Pancreas (tissue), 10 donors: ENCODE measurements at regions not wholly inside any gene's neighbourhood (a gene's known extent, or its start where the extent isn't known, plus 50 kb on each side); places are given as distances from the start of the nearest gene placed in this dataset.
A peak's percentile ranks its signal among the peaks of the same experiment; 100 is the strongest.

Source experiments
- ATAC-seq, 4 donors: fragments of 200-7000 bp; cut with Tn5 transposase; one replicate each; pipeline versions ENCODE4 v1.8.0 to v1.9.1; 2020; ENCODE audit warnings: mild to moderate bottlenecking in 4 of 4, moderate library complexity in 4 of 4
- DNase-seq, 6 donors: peaks; one replicate each; pipeline ENCODE4 v3.0.0-alpha.2; 2020
- FAIRE-seq: peaks from 2 replicates; lab custom pipeline; 2012; peaks lifted over from hg19 to GRCh38; lab: Jason Lieb, UNC
- H3K27ac ChIP-seq, 4 donors: fragments of 200-600 bp; sonication (generic); 1 replicate in 3 of 4; 2 replicates in 1 of 4; pipeline versions ENCODE4 v1.5.0 to v1.8.0; 2020
- H3K27me3 ChIP-seq, 4 donors: fragments of 200-600 bp; one replicate each; pipeline ENCODE4 v1.8.0; 2021
- H3K36me3 ChIP-seq, 3 donors: fragments of 200-600 bp; sonication (generic) in 1 of 3; one replicate each; pipeline versions ENCODE4 v1.5.0 to v1.8.0; 2020 to 2021
- H3K4me1 ChIP-seq, 3 donors: fragments of 200-600 bp; one replicate each; pipeline ENCODE4 v1.8.0; 2021
- H3K4me3 ChIP-seq, 4 donors: fragments of 200-600 bp; sonication (generic) in 2 of 4; one replicate each; pipeline versions ENCODE4 v1.5.0 to v1.8.0; 2020 to 2021
- H3K9me3 ChIP-seq, 4 donors: fragments of 200-600 bp; one replicate each; pipeline ENCODE4 v1.8.0; 2021
- WGBS, 2 donors: extraction: QIAGEN DNeasy Blood & Tissue Kit; methylation state at CpG; one replicate each; pipeline ENCODE4 v1.1.7; 2013; 5-methylcytosine and 5-hydroxymethylcytosine counted together
- intact Hi-C, 3 donors: fragments of 100-400 bp; cut with DNase I; formaldehyde crosslinking; loops; one replicate each; pipeline versions ENCODE4 v1.11.1 to v1.14.2; 2022
- TF ChIP-seq, protein P1 (sequence below), 4 donors: fragments of 200-600 bp; sonication (generic) in 3 of 4; IDR thresholded peaks; one replicate each; pipeline versions ENCODE4 v1.5.0 to v1.8.0; 2021; ENCODE audit warnings: antibody characterized with exemption in 4 of 4
- donor health status: healthy with polysubstance abuse.
- donor health status: DM: no; HTN: no; CAD: no; lungs with moderate emphysema.
- donor health status: DM: no; HTN: no; CAD: no.
- donor health status: control.
- donor health status: control.
- donor health status: Bipolar disorder and iron deficiency.
- donor health status: DM: yes; HTN: yes; CAD: no.
- donor health status: DM: no; HTN: no; CAD: no.
- donor health status: DM: no; HTN: no; CAD: no.
- donor health status: DM: yes; HTN: yes; CAD: no.

DNA sequence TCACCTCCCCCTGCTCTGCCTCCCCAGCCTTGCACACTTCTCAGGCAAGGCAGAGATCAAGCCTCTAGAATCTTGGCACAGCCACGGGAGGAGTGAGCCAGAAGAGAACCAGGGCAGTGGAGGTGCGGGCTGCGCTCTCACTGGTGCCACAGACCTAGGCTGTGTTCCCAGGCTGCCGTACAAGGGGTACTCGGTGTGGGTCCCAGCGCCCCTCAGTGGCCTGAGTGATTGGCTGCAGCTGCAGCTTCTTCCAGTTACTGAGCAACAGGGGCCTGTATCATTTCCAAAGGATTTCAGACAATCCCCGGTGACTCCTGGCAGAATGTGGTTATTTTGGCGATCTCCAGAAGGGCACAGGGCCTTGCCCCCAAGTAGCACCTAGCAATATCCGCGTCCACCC is 1852.1 kb downstream of the TP53TG3F start:
- Histone ChIP-seq H3K9me3 (no peaks in the 10 kb centered on the region), H3K4me3 (no peak overlapping the region), H3K4me1 (no peaks in the 10 kb centered on the region), H3K27ac (no peak overlapping the region), H3K27me3 (no peaks in the 10 kb centered on the region), H3K36me3 (no peaks in the 10 kb centered on the region)
- WGBS, 2 donors, result 46 to 58% methylated on average over 10 of the region's 10 CpGs
- TF ChIP-seq, protein P1, sequence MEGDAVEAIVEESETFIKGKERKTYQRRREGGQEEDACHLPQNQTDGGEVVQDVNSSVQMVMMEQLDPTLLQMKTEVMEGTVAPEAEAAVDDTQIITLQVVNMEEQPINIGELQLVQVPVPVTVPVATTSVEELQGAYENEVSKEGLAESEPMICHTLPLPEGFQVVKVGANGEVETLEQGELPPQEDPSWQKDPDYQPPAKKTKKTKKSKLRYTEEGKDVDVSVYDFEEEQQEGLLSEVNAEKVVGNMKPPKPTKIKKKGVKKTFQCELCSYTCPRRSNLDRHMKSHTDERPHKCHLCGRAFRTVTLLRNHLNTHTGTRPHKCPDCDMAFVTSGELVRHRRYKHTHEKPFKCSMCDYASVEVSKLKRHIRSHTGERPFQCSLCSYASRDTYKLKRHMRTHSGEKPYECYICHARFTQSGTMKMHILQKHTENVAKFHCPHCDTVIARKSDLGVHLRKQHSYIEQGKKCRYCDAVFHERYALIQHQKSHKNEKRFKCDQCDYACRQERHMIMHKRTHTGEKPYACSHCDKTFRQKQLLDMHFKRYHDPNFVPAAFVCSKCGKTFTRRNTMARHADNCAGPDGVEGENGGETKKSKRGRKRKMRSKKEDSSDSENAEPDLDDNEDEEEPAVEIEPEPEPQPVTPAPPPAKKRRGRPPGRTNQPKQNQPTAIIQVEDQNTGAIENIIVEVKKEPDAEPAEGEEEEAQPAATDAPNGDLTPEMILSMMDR (IDR thresholded peaks at IDR 0.05), result no peak
- peak in 1 of 6 donors; percentile 35 for DNase-seq
- intact Hi-C loops, result no loop called here
- FAIRE-seq, result no peak
- no peak for ATAC-seq

- no peak for ATAC-seq
- Histone ChIP-seq H3K4me3 (no peak overlapping the region), H3K4me1 (no peaks in the 10 kb centered on the region), H3K27me3 (no peaks in the 10 kb centered on the region), H3K27ac (no peak overlapping the region), H3K36me3 (no peaks in the 10 kb centered on the region), H3K9me3 (no peaks in the 10 kb centered on the region)
- WGBS, 2 donors, result 24 to 26% methylated on average over 3 of the region's 3 CpGs
- TF ChIP-seq, protein P1 (IDR thresholded peaks at IDR 0.05), result no peak
- DNase-seq, result no peak
- no peak for FAIRE-seq
- intact Hi-C loops, result no loop called here
Observed at GRCh38 chr16:35314298-35314697, 1854.9 kb downstream of the TP53TG3F start.

DNA sequence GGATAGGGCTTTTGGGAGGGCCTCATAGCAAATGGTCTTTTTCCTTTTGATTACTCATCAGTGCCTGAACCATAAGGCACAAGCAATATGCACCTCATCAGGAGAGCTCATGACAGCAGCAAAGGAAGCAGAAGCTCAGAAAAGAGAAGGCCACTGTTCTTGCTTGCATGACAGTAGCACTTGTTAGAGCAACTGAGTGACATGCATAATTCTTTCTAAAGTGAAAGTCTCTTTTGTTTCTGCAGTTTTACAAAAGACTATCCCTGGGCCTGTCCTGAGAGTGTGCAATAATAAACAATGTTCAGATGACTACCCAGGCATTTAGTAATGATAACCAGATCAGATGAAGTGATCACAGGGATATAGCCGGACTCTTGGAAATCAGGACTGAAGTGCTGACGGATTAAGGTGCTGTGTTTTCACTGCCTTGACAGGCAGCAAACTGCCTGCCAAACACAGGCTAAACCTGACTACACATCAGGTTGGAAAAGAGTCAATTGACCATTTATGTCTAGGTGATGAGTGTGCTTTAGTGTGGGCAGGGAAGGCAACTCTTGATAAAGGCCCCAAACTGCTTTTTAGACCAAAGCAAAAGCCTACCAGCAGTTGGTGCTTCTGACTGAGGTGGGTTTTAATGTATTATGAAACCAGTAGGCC is 1860.3 kb downstream of the TP53TG3F start:
- Histone ChIP-seq H3K4me3 (no peak overlapping the region), H3K9me3 (no peaks in the 10 kb centered on the region), H3K27ac (no peak overlapping the region), H3K36me3 (no peaks in the 10 kb centered on the region), H3K4me1 (no peaks in the 10 kb centered on the region), H3K27me3 (no peaks in the 10 kb centered on the region)
- DNase-seq (no peak), ATAC-seq (no peak), FAIRE-seq (no peak)
- 52 to 59% methylated on average over 2 of the region's 2 CpGs for WGBS, 2 donors
- TF ChIP-seq, protein P1 (IDR thresholded peaks at IDR 0.05), result no peak
- intact Hi-C loops, result no loop called here

- FAIRE-seq, result peak; percentile 59
- TF ChIP-seq, protein P1 (IDR thresholded peaks at IDR 0.05), result no peak
- Histone ChIP-seq H3K27me3 (no peaks in the 10 kb centered on the region), H3K4me1 (no peaks in the 10 kb centered on the region), H3K4me3 (no peak overlapping the region), H3K36me3 (no peaks in the 10 kb centered on the region), H3K9me3 (no peaks in the 10 kb centered on the region), H3K27ac (no peak overlapping the region)
- intact Hi-C loops, result no loop called here
- WGBS, 2 donors, result 37 to 45% methylated on average over 3 of the region's 3 CpGs
- DNase-seq, result no peak
- ATAC-seq, result no peak
Observed at GRCh38 chr16:35325936-35326335, 1866.5 kb downstream of the TP53TG3F start.

DNA sequence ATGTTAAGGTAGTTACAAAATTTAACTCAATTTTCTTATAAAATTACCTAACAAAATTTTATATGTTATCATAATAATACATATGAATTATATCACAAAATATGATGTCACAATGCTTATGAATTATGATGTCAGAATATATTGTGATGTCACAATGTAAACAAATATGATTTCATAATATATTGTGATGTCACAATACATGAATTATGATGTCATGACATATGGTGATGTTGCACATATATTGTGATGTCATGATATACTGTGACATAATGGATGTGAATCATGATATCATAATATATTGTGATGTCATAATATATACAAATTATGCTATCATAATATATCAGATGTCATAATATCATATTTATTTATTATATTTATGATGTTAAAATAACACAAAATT is 1879.9 kb downstream of the TP53TG3F start:
- intact Hi-C loops, result no loop called here
- Histone ChIP-seq H3K27me3 (no peaks in the 10 kb centered on the region), H3K9me3 (no peaks in the 10 kb centered on the region), H3K4me3 (no peak overlapping the region), H3K36me3 (no peaks in the 10 kb centered on the region), H3K4me1 (no peaks in the 10 kb centered on the region), H3K27ac (no peak overlapping the region)
- FAIRE-seq (peak; percentile 86), ATAC-seq (no peak), DNase-seq (no peak)
- TF ChIP-seq, protein P1 (IDR thresholded peaks at IDR 0.05), result no peak
